HCT116 (cell line): ENCODE measurements at regions not wholly inside any gene's neighbourhood (a gene's known extent, or its start where the extent isn't known, plus 50 kb on each side); places are given as distances from the start of the nearest gene placed in this dataset.

Experiments used
- ATAC-seq: fragments of 200-7000 bp; cut with Tn5 transposase; 2 replicates; pipeline ENCODE4 v1.9.1; 2020; ENCODE audit warnings: mild to moderate bottlenecking, moderate library complexity
- BruUV-seq: library from RNA; stranded (reverse); fragments of 400-500 nt; replicated peaks from 2 replicates; lab custom pipeline; 2021; lab: Mats Ljungman, UMichigan
- CTCF ChIA-PET: fragments of 300-600 bp; sonication (Branson Sonifier 250); formaldehyde crosslinking; loops from one replicate; lab custom pipeline; 2021; ENCODE audit warnings: antibody characterized with exemption; lab: Charles Lee
- POLR2A ChIA-PET: fragments of 300-600, 350-600 bp; sonication (Branson Sonifier 250); formaldehyde crosslinking; loops from one replicate; lab custom pipeline; 2021; ENCODE audit warnings: antibody characterized with exemption; lab: Charles Lee
- RAD21 ChIA-PET, 2 experiments: fragments of 300-600 bp; sonication (Branson Sonifier 250); formaldehyde crosslinking; loops; one replicate each; lab custom pipeline; 2023; ENCODE audit warnings: low total read pairs in 2 of 2; ENCODE audit not compliant: uncharacterized antibody in 2 of 2, unreplicated experiment in 2 of 2, low non-redundant PET in 1 of 2; lab: Charles Lee
- DNase-seq: peaks from one replicate; pipeline ENCODE4 v3.0.0-alpha.2; 2010; ENCODE audit warnings: low read depth, low spot score
- H2AFZ ChIP-seq: fragments of 200-600 bp; shearing (Covaris generic), sonication (generic); 2 replicates; pipeline ENCODE4 v1.6.1; 2017; ENCODE audit warnings: low read depth, mixed run types, mixed read lengths, antibody characterized with exemption, low read length; ENCODE audit not compliant: poor library complexity, severe bottlenecking
- H3K27ac ChIP-seq: 2 replicates; pipeline ENCODE4 v1.5.1; 2012; ENCODE audit warnings: low read depth, low read length
- H3K27me3 ChIP-seq: fragments of 200-600 bp; sonication (generic); 2 replicates; pipeline ENCODE4 v1.6.1; 2016; ENCODE audit warnings: mixed run types, low read length, mixed read lengths; ENCODE audit not compliant: insufficient read depth
- H3K36me3 ChIP-seq, 2 experiments: fragments of 200-500 bp in 1 of 2; fragments of 200-600 bp in 1 of 2; sonication (Bioruptor generic) in 1 of 2; sonication (generic) in 1 of 2; 2 replicates each; pipeline versions ENCODE4 v1.5.1 to v1.6.1; 2014 to 2016; ENCODE audit warnings: low read length in 2 of 2, inconsistent platforms in 1 of 2, mixed read lengths in 1 of 2, mixed run types in 1 of 2; ENCODE audit not compliant: insufficient read depth in 2 of 2, control insufficient read depth in 1 of 2
- H3K4me1 ChIP-seq, 2 experiments: fragments of 200-600 bp in 1 of 2; sonication (generic) in 1 of 2; 2 replicates each; pipeline versions ENCODE4 v1.5.1 to v1.6.1; 2012 to 2017; ENCODE audit warnings: low read length in 2 of 2, inconsistent platforms in 1 of 2, mild to moderate bottlenecking in 1 of 2, mixed read lengths in 1 of 2, mixed run types in 1 of 2, moderate library complexity in 1 of 2; ENCODE audit not compliant: insufficient read depth in 2 of 2, control insufficient read depth in 1 of 2
- H3K4me2 ChIP-seq: fragments of 200-600 bp; sonication (generic); 2 replicates; pipeline ENCODE4 v1.6.1; 2017; ENCODE audit warnings: mixed run types, low read length, mixed read lengths
- H3K4me3 ChIP-seq, 2 experiments: fragments of 200-600 bp in 1 of 2; sonication (generic) in 1 of 2; replicated peaks in 1 of 2; 2 replicates each; pipeline ENCODE4 v1.5.1; 2011 to 2016; ENCODE audit warnings: low read length in 2 of 2, control low read depth in 1 of 2, low read depth in 1 of 2, mild to moderate bottlenecking in 1 of 2, mixed read lengths in 1 of 2, mixed run types in 1 of 2
- H3K79me2 ChIP-seq: fragments of 200-600 bp; sonication (generic); 2 replicates; pipeline ENCODE4 v1.6.1; 2017; ENCODE audit warnings: mild to moderate bottlenecking, mixed run types, low read length, moderate library complexity, mixed read lengths; ENCODE audit not compliant: insufficient read depth
- H3K9ac ChIP-seq: fragments of 200-600 bp; sonication (generic); 2 replicates; pipeline ENCODE4 v1.6.1; 2016; ENCODE audit warnings: low read length, mixed read lengths
- H3K9me2 ChIP-seq: fragments of 200-600 bp; sonication (generic), shearing (Covaris generic); 2 replicates; pipeline ENCODE4 v1.6.1; 2017; ENCODE audit warnings: mixed run types, mild to moderate bottlenecking, moderate library complexity; ENCODE audit not compliant: insufficient read depth
- H3K9me3 ChIP-seq, 2 experiments: fragments of 200-500 bp in 1 of 2; fragments of 200-600 bp in 1 of 2; sonication (Bioruptor generic) in 1 of 2; sonication (generic) in 1 of 2; 2 replicates each; pipeline ENCODE4 v1.6.1; 2014 to 2017; ENCODE audit warnings: low read length in 2 of 2, mixed read lengths in 2 of 2, inconsistent platforms in 1 of 2, low read depth in 1 of 2, mild to moderate bottlenecking in 1 of 2, mixed run types in 1 of 2, moderate library complexity in 1 of 2; ENCODE audit not compliant: control insufficient read depth in 1 of 2, insufficient read depth in 1 of 2
- H4K20me1 ChIP-seq: fragments of 200-600 bp; sonication (generic), shearing (Covaris generic); 2 replicates; pipeline ENCODE4 v1.6.1; 2017; ENCODE audit warnings: mixed run types, mild to moderate bottlenecking, moderate library complexity; ENCODE audit not compliant: insufficient read depth
- CBX3 ChIP-seq: IDR thresholded peaks from 2 replicates; pipeline ENCODE4 v1.6.1; 2012; ENCODE audit warnings: low read depth
- ELF1 ChIP-seq: IDR thresholded peaks from 2 replicates; pipeline ENCODE4 v1.6.1; 2012; ENCODE audit warnings: low read depth, borderline replicate concordance
- RAD21 ChIP-seq: IDR thresholded peaks from 2 replicates; pipeline ENCODE4 v1.6.1; 2012; ENCODE audit warnings: low read depth, mild to moderate bottlenecking
- SP1 ChIP-seq: IDR thresholded peaks from 2 replicates; pipeline ENCODE4 v1.6.1; 2012; ENCODE audit warnings: low read depth
- SRF ChIP-seq: IDR thresholded peaks from 2 replicates; pipeline ENCODE4 v1.6.1; 2012; ENCODE audit warnings: low read depth
- ZNF274 ChIP-seq: fragments of 200-500 bp; sonication (Bioruptor generic); IDR thresholded peaks from 2 replicates; pipeline ENCODE4 v1.6.1; 2014; ENCODE audit warnings: mild to moderate bottlenecking, low read depth, low read length, inconsistent platforms
- intact Hi-C: fragments of 100-400 bp; cut with micrococcal nuclease; formaldehyde crosslinking; loops from 2 replicates; pipeline ENCODE4 v1.10.0; 2022
- TF ChIP-seq, protein P1 (sequence below): IDR thresholded peaks from 2 replicates; pipeline ENCODE4 v1.6.1; 2011; ENCODE audit warnings: mild to moderate bottlenecking, low read length, moderate library complexity; ENCODE audit not compliant: insufficient replicate concordance; ENCODE audit errors: extremely low read depth
- TF ChIP-seq, protein P2 (sequence below): IDR thresholded peaks from 2 replicates; pipeline ENCODE4 v1.6.1; 2012

DNA sequence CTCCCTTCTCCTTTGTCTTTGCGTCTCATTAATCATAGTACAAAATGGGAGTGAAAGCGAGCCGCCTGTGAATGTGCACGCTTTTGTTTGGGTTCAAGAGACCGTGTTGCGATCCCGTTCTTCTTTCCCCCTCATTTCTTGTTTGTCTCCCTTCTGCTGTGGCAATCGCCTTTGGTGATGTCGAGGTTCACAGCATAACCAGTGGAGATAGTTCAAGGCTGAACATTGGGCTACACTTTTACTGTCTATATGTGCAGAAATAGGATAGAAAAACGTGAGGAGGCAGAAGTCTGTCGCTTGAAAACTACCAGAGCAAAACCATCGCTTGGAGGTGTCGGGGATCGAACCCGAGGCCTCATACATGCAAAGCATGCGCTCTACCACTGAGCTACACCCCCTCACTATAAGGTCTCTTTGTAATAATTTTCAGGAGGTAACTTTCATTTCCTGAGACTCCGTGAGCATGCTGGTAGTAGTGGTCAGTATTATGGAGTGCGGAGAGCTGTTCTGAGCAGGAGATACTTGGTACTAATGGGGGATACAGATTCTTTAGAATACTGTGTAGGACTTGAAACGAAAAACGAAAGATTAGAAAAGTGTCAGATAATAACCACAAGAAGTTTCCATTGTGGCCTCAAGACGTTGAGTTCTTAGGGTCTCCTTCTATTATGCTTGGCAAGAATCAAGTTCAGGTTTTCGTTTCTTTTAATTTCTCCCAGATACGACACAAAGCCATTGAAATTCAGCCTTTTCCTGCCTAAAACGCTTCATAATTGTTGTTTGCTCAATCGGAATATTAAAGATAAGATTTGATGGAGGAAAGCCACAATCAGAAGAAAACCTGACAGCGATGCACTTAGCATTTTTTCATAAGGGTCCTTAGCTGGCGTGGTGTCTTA lies 106.6 kb downstream of the TRIM27 start (continued):
- TF ChIP-seq, protein P1, sequence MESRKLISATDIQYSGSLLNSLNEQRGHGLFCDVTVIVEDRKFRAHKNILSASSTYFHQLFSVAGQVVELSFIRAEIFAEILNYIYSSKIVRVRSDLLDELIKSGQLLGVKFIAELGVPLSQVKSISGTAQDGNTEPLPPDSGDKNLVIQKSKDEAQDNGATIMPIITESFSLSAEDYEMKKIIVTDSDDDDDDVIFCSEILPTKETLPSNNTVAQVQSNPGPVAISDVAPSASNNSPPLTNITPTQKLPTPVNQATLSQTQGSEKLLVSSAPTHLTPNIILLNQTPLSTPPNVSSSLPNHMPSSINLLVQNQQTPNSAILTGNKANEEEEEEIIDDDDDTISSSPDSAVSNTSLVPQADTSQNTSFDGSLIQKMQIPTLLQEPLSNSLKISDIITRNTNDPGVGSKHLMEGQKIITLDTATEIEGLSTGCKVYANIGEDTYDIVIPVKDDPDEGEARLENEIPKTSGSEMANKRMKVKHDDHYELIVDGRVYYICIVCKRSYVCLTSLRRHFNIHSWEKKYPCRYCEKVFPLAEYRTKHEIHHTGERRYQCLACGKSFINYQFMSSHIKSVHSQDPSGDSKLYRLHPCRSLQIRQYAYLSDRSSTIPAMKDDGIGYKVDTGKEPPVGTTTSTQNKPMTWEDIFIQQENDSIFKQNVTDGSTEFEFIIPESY, result no peak
- TF ChIP-seq RAD21 (no peak), CBX3 (peak; percentile 72), ZNF274 (no peak), SP1 (0 out of 2 replicates have a peak, but pooled peaks have one; percentile 20), ELF1 (no peak)
- TF ChIP-seq, protein P2, sequence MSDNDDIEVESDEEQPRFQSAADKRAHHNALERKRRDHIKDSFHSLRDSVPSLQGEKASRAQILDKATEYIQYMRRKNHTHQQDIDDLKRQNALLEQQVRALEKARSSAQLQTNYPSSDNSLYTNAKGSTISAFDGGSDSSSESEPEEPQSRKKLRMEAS, result 0 out of 2 replicates have a peak, but pooled peaks have one; percentile 31

DNA sequence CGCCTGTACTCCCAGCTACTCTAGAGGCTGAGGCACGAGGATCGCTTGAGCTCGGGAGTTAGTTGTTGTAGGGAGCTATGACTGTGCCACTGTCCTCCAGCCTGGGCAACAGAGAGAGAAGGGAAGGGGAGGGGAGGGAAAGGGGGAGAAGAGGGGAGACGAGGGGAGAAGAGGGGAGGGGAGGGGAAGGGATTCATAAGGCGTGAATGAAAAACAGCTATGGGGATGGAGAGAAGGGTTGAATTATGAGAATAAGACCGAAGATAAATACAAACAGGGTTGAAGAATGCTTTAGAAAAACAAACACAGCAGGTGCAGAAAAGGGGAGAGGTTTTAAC lies 106.0 kb downstream of the TRIM27 start:
- ChIA-PET CTCF (interaction anchor here (1.4 kb wide), 1 partner anchor 20 kb away, joined by 4 read pairs; no protein-coding TSS in a partner anchor), RAD21 (interaction anchor here in 1 of 2 experiments (0.7 kb wide), 1 partner anchor 139 kb away, joined by 10 read pairs; no protein-coding TSS in a partner anchor), POLR2A (interaction anchor here (0.7 to 1.0 kb wide), 3 partner anchors 21 to 181 kb away, joined by 3 read pairs; no protein-coding TSS in a partner anchor)
- H3K36me3 ChIP-seq, result no peaks in the 10 kb centered on the region
- no peaks in the 10 kb centered on the region for H3K9me3 ChIP-seq
- no peaks in the 10 kb centered on the region for H3K79me2 ChIP-seq
- no peak for TF ChIP-seq SRF
- no peak for TF ChIP-seq SP1
- ATAC-seq, result peak; percentile 73
- H3K27ac ChIP-seq, result no peak overlapping the region
- no peaks in the 10 kb centered on the region for H3K27me3 ChIP-seq
- BruUV-seq, result no TSS peak
- H3K4me3 ChIP-seq, result peak overlapping the region; percentile 34 to 46
- peak overlapping the region; percentile 74 for H2AFZ ChIP-seq
- peaks cover 0 to 8% of the 10 kb centered on the region in 2 experiments; a peak in 1 of 4 replicates for H3K4me1 ChIP-seq
- H3K4me2 ChIP-seq, result peak overlapping the region; percentile 77
- DNase-seq, result no peak
- no peaks in the 10 kb centered on the region for H3K9me2 ChIP-seq
- intact Hi-C loops, result no loop called here
- H4K20me1 ChIP-seq, result no peaks in the 10 kb centered on the region
- no peak overlapping the region for H3K9ac ChIP-seq
